ENCODE measurements at regions not wholly inside any gene's neighbourhood (a gene's known extent, or its start where the extent isn't known, plus 50 kb on each side); places are given as distances from the start of the nearest gene placed in this dataset.

DNA sequence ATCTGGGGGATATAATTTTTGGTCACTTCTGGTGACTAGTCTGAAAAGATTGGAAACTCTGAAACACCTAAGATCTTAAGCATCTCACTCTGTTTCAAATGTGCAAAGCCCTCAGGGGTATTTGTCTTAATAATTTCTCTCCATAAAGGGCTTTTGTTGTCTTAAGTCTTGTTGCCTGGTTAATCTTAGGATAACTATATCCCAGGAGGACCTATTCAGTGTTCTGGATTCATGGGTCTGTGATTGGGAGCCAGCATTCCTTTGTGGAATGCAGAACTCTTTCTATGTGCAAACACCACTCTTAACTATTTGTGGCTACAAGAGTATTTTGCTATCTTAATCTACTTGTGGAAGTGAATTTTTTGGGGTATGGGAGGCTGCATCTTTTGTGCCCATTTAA lies 1573.0 kb upstream of the PRMT6 start:
- no TSS peak for BruUV-seq (replicated peaks)
- Histone ChIP-seq H3K36me3 (ENCODE audit: insufficient read depth, low read length, poor library complexity, severe bottlenecking) (no peaks in the 10 kb centered on the region), H3K4me3 (ENCODE audit: low read depth, low read length, poor library complexity, severe bottlenecking) (no peak overlapping the region), H3K27me3 (replicated peaks; ENCODE audit: insufficient read depth, low read depth, low read length, poor library complexity) (no peaks in the 10 kb centered on the region), H3K27ac (ENCODE audit: low read depth, low read length, poor library complexity, severe bottlenecking) (no peak overlapping the region), H3K9me3 (ENCODE audit: low read depth, low read length, poor library complexity, severe bottlenecking) (no peaks in the 10 kb centered on the region), H3K4me1 (ENCODE audit: insufficient read depth, low read length, poor library complexity, severe bottlenecking) (no peaks in the 10 kb centered on the region)
- no peak for DNase-seq (ENCODE audit: low spot score)
- TF ChIP-seq EZH2 (IDR thresholded peaks at IDR 0.05; ENCODE audit: borderline replicate concordance, low read depth, low read length, poor library complexity, severe bottlenecking) = no peak
- TF ChIP-seq, protein P1, sequence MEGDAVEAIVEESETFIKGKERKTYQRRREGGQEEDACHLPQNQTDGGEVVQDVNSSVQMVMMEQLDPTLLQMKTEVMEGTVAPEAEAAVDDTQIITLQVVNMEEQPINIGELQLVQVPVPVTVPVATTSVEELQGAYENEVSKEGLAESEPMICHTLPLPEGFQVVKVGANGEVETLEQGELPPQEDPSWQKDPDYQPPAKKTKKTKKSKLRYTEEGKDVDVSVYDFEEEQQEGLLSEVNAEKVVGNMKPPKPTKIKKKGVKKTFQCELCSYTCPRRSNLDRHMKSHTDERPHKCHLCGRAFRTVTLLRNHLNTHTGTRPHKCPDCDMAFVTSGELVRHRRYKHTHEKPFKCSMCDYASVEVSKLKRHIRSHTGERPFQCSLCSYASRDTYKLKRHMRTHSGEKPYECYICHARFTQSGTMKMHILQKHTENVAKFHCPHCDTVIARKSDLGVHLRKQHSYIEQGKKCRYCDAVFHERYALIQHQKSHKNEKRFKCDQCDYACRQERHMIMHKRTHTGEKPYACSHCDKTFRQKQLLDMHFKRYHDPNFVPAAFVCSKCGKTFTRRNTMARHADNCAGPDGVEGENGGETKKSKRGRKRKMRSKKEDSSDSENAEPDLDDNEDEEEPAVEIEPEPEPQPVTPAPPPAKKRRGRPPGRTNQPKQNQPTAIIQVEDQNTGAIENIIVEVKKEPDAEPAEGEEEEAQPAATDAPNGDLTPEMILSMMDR (conservative IDR thresholded peaks at IDR 0.05; ENCODE audit: low read depth, low read length) = no peak
- CTCF ChIA-PET = no interaction called here
- POLR2A ChIA-PET (ENCODE audit: low non-redundant PET) = no interaction called here
- intact Hi-C loops (cut with micrococcal nuclease; ENCODE audit: unreplicated experiment) = no loop called here

DNA sequence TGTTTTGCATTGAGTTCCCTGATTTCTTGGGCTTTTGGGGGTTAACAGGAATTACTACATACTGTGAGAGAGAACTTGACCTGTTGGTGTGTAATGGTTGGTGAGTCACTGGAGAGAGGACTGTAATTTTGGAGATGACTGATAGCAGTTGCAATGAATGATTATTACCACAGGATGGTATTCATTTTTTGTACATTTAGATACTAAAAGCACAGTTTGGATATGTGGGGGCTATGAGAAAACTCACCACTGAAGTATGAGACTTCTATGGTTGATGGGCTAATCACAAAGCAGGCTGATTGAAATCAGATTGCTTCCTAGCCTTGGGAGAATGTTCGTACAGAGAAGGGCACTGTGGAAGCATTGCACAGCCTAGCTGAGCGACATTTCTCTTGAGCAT lies 1571.3 kb upstream of the PRMT6 start:
- H3K36me3 ChIP-seq (ENCODE audit: insufficient read depth, low read length, poor library complexity, severe bottlenecking) = no peaks in the 10 kb centered on the region
- H3K9me3 ChIP-seq (ENCODE audit: low read depth, low read length, poor library complexity, severe bottlenecking) = no peaks in the 10 kb centered on the region
- H3K4me1 ChIP-seq (ENCODE audit: insufficient read depth, low read length, poor library complexity, severe bottlenecking) = no peaks in the 10 kb centered on the region
- ChIA-PET CTCF (no interaction called here), POLR2A (ENCODE audit: low non-redundant PET) (no interaction called here)
- no peaks in the 10 kb centered on the region for H3K27me3 ChIP-seq (replicated peaks; ENCODE audit: insufficient read depth, low read depth, low read length, poor library complexity)
- no TSS peak for BruUV-seq (replicated peaks)
- TF ChIP-seq EZH2 (IDR thresholded peaks at IDR 0.05; ENCODE audit: borderline replicate concordance, low read depth, low read length, poor library complexity, severe bottlenecking) = no peak
- TF ChIP-seq, protein P1 (conservative IDR thresholded peaks at IDR 0.05; ENCODE audit: low read depth, low read length) = no peak
- intact Hi-C loops (cut with micrococcal nuclease; ENCODE audit: unreplicated experiment) = no loop called here
- no peak overlapping the region for H3K27ac ChIP-seq (ENCODE audit: low read depth, low read length, poor library complexity, severe bottlenecking)
- no peak overlapping the region for H3K4me3 ChIP-seq (ENCODE audit: low read depth, low read length, poor library complexity, severe bottlenecking)
- DNase-seq (ENCODE audit: low spot score) = no peak

DNA sequence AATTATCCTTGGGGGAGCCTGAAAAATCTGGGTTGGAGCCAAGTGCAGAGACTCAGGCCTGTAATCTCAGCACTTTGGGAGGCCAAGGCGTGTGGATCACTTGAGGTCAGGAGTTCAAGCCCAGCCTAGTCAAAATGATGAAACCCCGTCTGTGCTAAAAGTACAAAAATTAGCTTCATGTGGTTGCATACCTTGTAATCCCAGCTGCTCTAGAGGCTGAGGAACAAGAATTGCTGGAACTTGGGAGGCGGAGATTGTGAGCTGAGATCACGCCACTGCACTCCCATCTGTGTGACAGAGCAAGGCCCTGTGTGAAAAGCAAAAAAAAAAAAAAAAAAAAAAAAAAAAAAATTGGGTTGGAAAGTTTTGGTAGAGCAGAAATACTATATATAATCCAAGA lies 1563.6 kb upstream of the PRMT6 start:
- Histone ChIP-seq H3K27ac (ENCODE audit: low read depth, low read length, poor library complexity, severe bottlenecking) (no peak overlapping the region), H3K36me3 (ENCODE audit: insufficient read depth, low read length, poor library complexity, severe bottlenecking) (no peaks in the 10 kb centered on the region), H3K4me3 (ENCODE audit: low read depth, low read length, poor library complexity, severe bottlenecking) (no peak overlapping the region), H3K4me1 (ENCODE audit: insufficient read depth, low read length, poor library complexity, severe bottlenecking) (no peaks in the 10 kb centered on the region), H3K27me3 (replicated peaks; ENCODE audit: insufficient read depth, low read depth, low read length, poor library complexity) (no peaks in the 10 kb centered on the region), H3K9me3 (ENCODE audit: low read depth, low read length, poor library complexity, severe bottlenecking) (no peaks in the 10 kb centered on the region)
- CTCF ChIA-PET = no interaction called here
- POLR2A ChIA-PET (ENCODE audit: low non-redundant PET) = no interaction called here
- DNase-seq (ENCODE audit: low spot score) = no peak
- intact Hi-C loops (cut with micrococcal nuclease; ENCODE audit: unreplicated experiment) = no loop called here
- BruUV-seq (replicated peaks) = no TSS peak
- TF ChIP-seq, protein P1 (conservative IDR thresholded peaks at IDR 0.05; ENCODE audit: low read depth, low read length) = no peak
- no peak for TF ChIP-seq EZH2 (IDR thresholded peaks at IDR 0.05; ENCODE audit: borderline replicate concordance, low read depth, low read length, poor library complexity, severe bottlenecking)

All from A673 (cell line).